ENCODE measurements at regions not wholly inside any gene's neighbourhood (a gene's known extent, or its start where the extent isn't known, plus 50 kb on each side); places are given as distances from the start of the nearest gene placed in this dataset.

GRCh38 chr6:170114956-170115855, 175.7 kb downstream of the DLL1 start:
- DNase-seq (ENCODE audit: low read depth, low spot score) = no peak

- no peak for DNase-seq (ENCODE audit: low read depth, low spot score)
These were observed 176.5 kb downstream of the DLL1 start for GRCh38 chr6:170114187-170114945.

- no peak for DNase-seq (ENCODE audit: low read depth, low spot score)
These were observed 177.7 kb downstream of the DLL1 start for GRCh38 chr6:170113141-170113540.

GRCh38 chr6:170112583-170112860, 178.4 kb downstream of the DLL1 start:
- DNase-seq (ENCODE audit: low read depth, low spot score) = no peak

- no peak for DNase-seq (ENCODE audit: low read depth, low spot score)
These were observed 178.9 kb downstream of the DLL1 start for GRCh38 chr6:170111816-170112582.

- no peak for DNase-seq (ENCODE audit: low read depth, low spot score)
These were observed 179.7 kb downstream of the DLL1 start for GRCh38 chr6:170111141-170111664.

GRCh38 chr6:170110201-170111140, 180.4 kb downstream of the DLL1 start:
- DNase-seq (ENCODE audit: low read depth, low spot score) = no peak

- DNase-seq (ENCODE audit: low read depth, low spot score) = no peak
These were observed 181.8 kb downstream of the DLL1 start for GRCh38 chr6:170108890-170109587.

GRCh38 chr6:170108456-170108855, 182.4 kb downstream of the DLL1 start:
- no peak for DNase-seq (ENCODE audit: low read depth, low spot score)

GRCh38 chr6:170107606-170108222, 183.2 kb downstream of the DLL1 start:
- no peak for DNase-seq (ENCODE audit: low read depth, low spot score)

GRCh38 chr6:170106906-170107525, 183.9 kb downstream of the DLL1 start:
- no peak for DNase-seq (ENCODE audit: low read depth, low spot score)

- no peak for DNase-seq (ENCODE audit: low read depth, low spot score)
These were observed 188.0 kb downstream of the DLL1 start for GRCh38 chr6:170102582-170103481.

- DNase-seq (ENCODE audit: low read depth, low spot score) = no peak
These were observed 188.8 kb downstream of the DLL1 start for GRCh38 chr6:170102038-170102437.

GRCh38 chr6:170101281-170102035, 189.4 kb downstream of the DLL1 start:
- no peak for DNase-seq (ENCODE audit: low read depth, low spot score)

GRCh38 chr6:170100046-170100445, 190.8 kb downstream of the DLL1 start:
- no peak for DNase-seq (ENCODE audit: low read depth, low spot score)

- no peak for DNase-seq (ENCODE audit: low read depth, low spot score)
These were observed 191.5 kb downstream of the DLL1 start for GRCh38 chr6:170099387-170099786.

GRCh38 chr6:170098428-170099170, 192.3 kb downstream of the DLL1 start:
- DNase-seq (ENCODE audit: low read depth, low spot score) = no peak
